ENCODE measurements at regions not wholly inside any gene's neighbourhood (a gene's known extent, or its start where the extent isn't known, plus 50 kb on each side); places are given as distances from the start of the nearest gene placed in this dataset.
A peak's percentile ranks its signal among the peaks of the same experiment; 100 is the strongest.
"Not testable (repeated sequence)": the region's sequence is repeated elsewhere in the genome, so short reads cannot be mapped to it uniquely, and the experiment has no call there.

GRCh38 chr9:19914044-19914443 is 125.2 kb upstream of the SLC24A2 start:
- DNase-seq (no peak), ATAC-seq (ENCODE audit: low read depth in 2 of 2) (no peak)
- Histone ChIP-seq H3K4me1 (ENCODE audit: control insufficient read depth, insufficient read depth, low read length, poor library complexity, severe bottlenecking) (no peaks in the 10 kb centered on the region), H3K9me3 (ENCODE audit: control insufficient read depth in 2 of 2, low read length in 2 of 2) (no peaks in the 10 kb centered on the region), H3K27ac (ENCODE audit: insufficient read depth, low read length, poor library complexity, severe bottlenecking) (no peak overlapping the region), H3K36me3 (ENCODE audit: control insufficient read depth, insufficient read depth, low read length) (no peaks in the 10 kb centered on the region), H3K27me3 (ENCODE audit: control insufficient read depth, insufficient read depth, low read length) (peaks cover 8% of the 10 kb centered on the region), H3K4me3 (ENCODE audit: low read depth, low read length) (no peak overlapping the region)
- Mint-ChIP-seq H3K27me3 (peaks cover 5% of the 10 kb centered on the region), H3K9me3 (peaks cover 0 to 2% (median 0%) of the 10 kb centered on the region in 7 donors), H3K4me1 (no peaks in the 10 kb centered on the region), H3K36me3 (no peaks in the 10 kb centered on the region), H3K4me3 (no peak overlapping the region), H3K27ac (no peak overlapping the region)

DNA sequence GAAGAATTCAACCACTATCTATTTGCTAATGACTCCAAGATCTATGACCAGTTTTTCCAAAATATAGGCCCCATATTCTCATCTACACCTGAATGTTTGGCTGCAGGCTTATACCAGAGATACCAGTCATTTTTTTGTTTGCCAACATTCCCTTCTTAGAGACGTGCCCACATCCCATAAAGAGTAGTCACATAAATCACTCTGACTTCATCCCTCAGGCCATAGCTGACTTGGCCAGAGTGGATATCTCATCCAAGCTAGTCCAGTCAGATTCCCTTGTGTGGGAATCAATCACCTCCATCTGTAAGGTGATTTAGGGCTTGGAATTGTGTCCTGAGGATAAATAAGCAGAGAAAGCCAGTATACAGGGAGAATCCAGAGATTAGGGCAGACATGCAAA is 124.3 kb upstream of the SLC24A2 start:
- Mint-ChIP-seq H3K4me1 (no peaks in the 10 kb centered on the region), H3K36me3 (no peaks in the 10 kb centered on the region), H3K9me3 (peaks cover 0 to 2% (median 0%) of the 10 kb centered on the region in 7 donors), H3K4me3 (no peak overlapping the region), H3K27me3 (peaks cover 5% of the 10 kb centered on the region), H3K27ac (no peak overlapping the region)
- no peaks in the 10 kb centered on the region for H3K9me3 ChIP-seq (ENCODE audit: control insufficient read depth in 2 of 2, low read length in 2 of 2)
- H3K4me1 ChIP-seq (ENCODE audit: control insufficient read depth, insufficient read depth, low read length, poor library complexity, severe bottlenecking) = no peaks in the 10 kb centered on the region
- no peak overlapping the region for H3K27ac ChIP-seq (ENCODE audit: insufficient read depth, low read length, poor library complexity, severe bottlenecking)
- H3K4me3 ChIP-seq (ENCODE audit: low read depth, low read length) = no peak overlapping the region
- peaks cover 4% of the 10 kb centered on the region for H3K27me3 ChIP-seq (ENCODE audit: control insufficient read depth, insufficient read depth, low read length)
- DNase-seq (no peak), ATAC-seq (ENCODE audit: low read depth in 2 of 2) (no peak)
- no peaks in the 10 kb centered on the region for H3K36me3 ChIP-seq (ENCODE audit: control insufficient read depth, insufficient read depth, low read length)

- Histone ChIP-seq H3K4me3 (ENCODE audit: low read depth, low read length) (no peak overlapping the region), H3K4me1 (ENCODE audit: control insufficient read depth, insufficient read depth, low read length, poor library complexity, severe bottlenecking) (no peaks in the 10 kb centered on the region), H3K9me3 (ENCODE audit: control insufficient read depth in 2 of 2, low read length in 2 of 2) (no peaks in the 10 kb centered on the region), H3K27ac (ENCODE audit: insufficient read depth, low read length, poor library complexity, severe bottlenecking) (no peak overlapping the region), H3K27me3 (ENCODE audit: control insufficient read depth, insufficient read depth, low read length) (no peaks in the 10 kb centered on the region), H3K36me3 (ENCODE audit: control insufficient read depth, insufficient read depth, low read length) (no peaks in the 10 kb centered on the region)
- Mint-ChIP-seq H3K4me3 (no peak overlapping the region), H3K27me3 (no peaks in the 10 kb centered on the region), H3K27ac (peak overlapping the region in 1 of 3 donors; percentile 30), H3K9me3 (peaks cover 0 to 3% (median 0%) of the 10 kb centered on the region in 7 donors), H3K36me3 (no peaks in the 10 kb centered on the region), H3K4me1 (no peaks in the 10 kb centered on the region)
- DNase-seq (no peak), ATAC-seq (ENCODE audit: low read depth in 2 of 2) (no peak)
These were observed 114.2 kb upstream of the SLC24A2 start for GRCh38 chr9:19903076-19903475.

DNA sequence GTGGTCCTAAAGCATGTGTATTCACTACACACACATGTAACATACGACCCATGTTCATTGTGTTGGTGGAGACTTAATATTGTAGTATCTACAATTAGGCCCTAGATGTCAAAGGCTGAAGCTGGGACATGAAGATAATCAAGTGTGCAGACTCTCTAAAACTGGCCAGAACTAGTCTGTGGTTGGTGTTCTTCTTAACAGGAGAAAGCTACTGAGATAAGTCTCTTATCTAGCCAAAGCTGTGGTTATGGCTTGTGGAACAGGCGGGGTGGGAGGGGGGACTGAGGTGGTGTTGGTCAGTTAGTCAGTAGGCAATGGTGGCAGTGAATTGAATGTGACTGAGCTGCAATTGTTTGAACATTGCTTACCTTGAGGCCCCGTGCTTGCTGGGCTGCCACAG is 112.7 kb upstream of the SLC24A2 start:
- Mint-ChIP-seq H3K36me3 (no peaks in the 10 kb centered on the region), H3K4me3 (no peak overlapping the region), H3K4me1 (no peaks in the 10 kb centered on the region), H3K27ac (no peak overlapping the region), H3K9me3 (peaks cover 0 to 3% (median 0%) of the 10 kb centered on the region in 7 donors), H3K27me3 (no peaks in the 10 kb centered on the region)
- Histone ChIP-seq H3K36me3 (ENCODE audit: control insufficient read depth, insufficient read depth, low read length) (no peaks in the 10 kb centered on the region), H3K4me3 (ENCODE audit: low read depth, low read length) (no peak overlapping the region), H3K27me3 (ENCODE audit: control insufficient read depth, insufficient read depth, low read length) (peaks cover under 1% of the 10 kb centered on the region), H3K4me1 (ENCODE audit: control insufficient read depth, insufficient read depth, low read length, poor library complexity, severe bottlenecking) (no peaks in the 10 kb centered on the region), H3K9me3 (ENCODE audit: control insufficient read depth in 2 of 2, low read length in 2 of 2) (no peaks in the 10 kb centered on the region), H3K27ac (ENCODE audit: insufficient read depth, low read length, poor library complexity, severe bottlenecking) (no peak overlapping the region)
- DNase-seq (no peak), ATAC-seq (ENCODE audit: low read depth in 2 of 2) (no peak)

GRCh38 chr9:19896161-19896560 is 107.3 kb upstream of the SLC24A2 start:
- H3K4me3 ChIP-seq (ENCODE audit: low read depth, low read length) = no peak overlapping the region
- no peaks in the 10 kb centered on the region for H3K4me1 ChIP-seq (ENCODE audit: control insufficient read depth, insufficient read depth, low read length, poor library complexity, severe bottlenecking)
- peaks cover 2% of the 10 kb centered on the region for H3K27me3 ChIP-seq (ENCODE audit: control insufficient read depth, insufficient read depth, low read length)
- no peak overlapping the region for H3K27ac ChIP-seq (ENCODE audit: insufficient read depth, low read length, poor library complexity, severe bottlenecking)
- no peaks in the 10 kb centered on the region for H3K9me3 ChIP-seq (ENCODE audit: control insufficient read depth in 2 of 2, low read length in 2 of 2)
- no peaks in the 10 kb centered on the region for H3K36me3 Mint-ChIP-seq
- no peak for ATAC-seq (ENCODE audit: low read depth in 2 of 2)
- H3K27me3 Mint-ChIP-seq = no peaks in the 10 kb centered on the region
- H3K4me3 Mint-ChIP-seq = no peak overlapping the region
- no peaks in the 10 kb centered on the region for H3K4me1 Mint-ChIP-seq
- H3K36me3 ChIP-seq (ENCODE audit: control insufficient read depth, insufficient read depth, low read length) = no peaks in the 10 kb centered on the region
- DNase-seq = no peak
- peaks cover 0 to 1% (median 0%) of the 10 kb centered on the region in 7 donors for H3K9me3 Mint-ChIP-seq
- no peak overlapping the region for H3K27ac Mint-ChIP-seq

GRCh38 chr9:19895578-19895977 is 106.7 kb upstream of the SLC24A2 start:
- not testable (repeated sequence) for H3K36me3 ChIP-seq (ENCODE audit: control insufficient read depth, insufficient read depth, low read length); DNase-seq; H3K9me3 Mint-ChIP-seq; H3K27ac Mint-ChIP-seq; H3K27me3 Mint-ChIP-seq; H3K4me1 Mint-ChIP-seq; H3K4me3 ChIP-seq (ENCODE audit: low read depth, low read length); H3K9me3 ChIP-seq (ENCODE audit: control insufficient read depth in 2 of 2, low read length in 2 of 2); H3K4me3 Mint-ChIP-seq; H3K27me3 ChIP-seq (ENCODE audit: control insufficient read depth, insufficient read depth, low read length); H3K27ac ChIP-seq (ENCODE audit: insufficient read depth, low read length, poor library complexity, severe bottlenecking); ATAC-seq (ENCODE audit: low read depth in 2 of 2); H3K4me1 ChIP-seq (ENCODE audit: control insufficient read depth, insufficient read depth, low read length, poor library complexity, severe bottlenecking); H3K36me3 Mint-ChIP-seq

DNA sequence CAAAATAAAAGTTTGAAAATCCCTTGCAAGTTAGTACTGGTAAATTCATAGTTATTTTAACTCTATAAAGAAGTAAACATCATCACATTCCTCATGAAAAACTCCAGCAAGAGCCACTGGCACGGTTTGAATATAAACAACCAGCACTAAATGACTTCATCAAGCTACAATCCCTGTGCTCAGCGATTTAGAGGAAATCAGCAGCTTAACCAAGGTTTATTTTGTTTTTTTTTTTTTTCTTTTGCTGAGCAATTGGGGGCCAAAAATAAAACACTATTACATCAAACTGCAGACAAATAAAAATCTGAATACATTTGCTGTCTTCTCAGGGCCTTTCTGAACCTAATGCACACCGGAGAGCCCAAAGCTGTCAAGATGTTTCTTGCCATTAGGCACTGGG is 106.2 kb upstream of the SLC24A2 start:
- Mint-ChIP-seq H3K9me3 (no peaks in the 10 kb centered on the region), H3K4me1 (no peaks in the 10 kb centered on the region), H3K27ac (no peak overlapping the region), H3K4me3 (no peak overlapping the region), H3K36me3 (no peaks in the 10 kb centered on the region), H3K27me3 (no peaks in the 10 kb centered on the region)
- H3K36me3 ChIP-seq (ENCODE audit: control insufficient read depth, insufficient read depth, low read length) = no peaks in the 10 kb centered on the region
- no peaks in the 10 kb centered on the region for H3K4me1 ChIP-seq (ENCODE audit: control insufficient read depth, insufficient read depth, low read length, poor library complexity, severe bottlenecking)
- H3K27ac ChIP-seq (ENCODE audit: insufficient read depth, low read length, poor library complexity, severe bottlenecking) = no peak overlapping the region
- no peak overlapping the region for H3K4me3 ChIP-seq (ENCODE audit: low read depth, low read length)
- H3K9me3 ChIP-seq (ENCODE audit: control insufficient read depth in 2 of 2, low read length in 2 of 2) = no peaks in the 10 kb centered on the region
- ATAC-seq (ENCODE audit: low read depth in 2 of 2) (no peak), DNase-seq (no peak)
- peaks cover 2% of the 10 kb centered on the region for H3K27me3 ChIP-seq (ENCODE audit: control insufficient read depth, insufficient read depth, low read length)

DNA sequence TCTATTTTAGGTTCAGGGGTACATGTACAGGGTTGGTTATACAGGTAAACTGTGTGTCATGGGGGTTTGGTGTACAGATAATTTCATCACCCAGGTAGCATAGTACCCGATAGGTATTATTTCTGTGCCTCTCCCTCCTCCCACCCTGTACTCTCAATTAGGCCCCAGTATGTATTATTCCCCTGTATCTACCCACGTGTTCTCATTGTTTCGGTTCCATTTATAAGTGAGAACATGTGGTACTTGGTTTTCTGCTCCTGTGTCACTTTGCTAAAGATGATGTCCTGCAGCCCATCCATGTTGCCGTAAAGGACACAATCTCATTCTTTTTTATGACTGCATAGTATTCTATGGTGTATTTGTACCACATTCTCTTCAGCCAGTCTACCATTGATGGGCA is 96.8 kb upstream of the SLC24A2 start:
- Mint-ChIP-seq H3K27ac (no peak overlapping the region), H3K9me3 (peaks cover 0 to 6% (median 0%) of the 10 kb centered on the region in 7 donors), H3K27me3 (peaks cover 11% of the 10 kb centered on the region), H3K36me3 (no peaks in the 10 kb centered on the region), H3K4me3 (no peak overlapping the region), H3K4me1 (no peaks in the 10 kb centered on the region)
- Histone ChIP-seq H3K27me3 (ENCODE audit: control insufficient read depth, insufficient read depth, low read length) (no peaks in the 10 kb centered on the region), H3K4me1 (ENCODE audit: control insufficient read depth, insufficient read depth, low read length, poor library complexity, severe bottlenecking) (no peaks in the 10 kb centered on the region), H3K9me3 (ENCODE audit: control insufficient read depth in 2 of 2, low read length in 2 of 2) (no peaks in the 10 kb centered on the region), H3K36me3 (ENCODE audit: control insufficient read depth, insufficient read depth, low read length) (no peaks in the 10 kb centered on the region), H3K4me3 (ENCODE audit: low read depth, low read length) (no peak overlapping the region), H3K27ac (ENCODE audit: insufficient read depth, low read length, poor library complexity, severe bottlenecking) (no peak overlapping the region)
- no peak for ATAC-seq (ENCODE audit: low read depth in 2 of 2)
- DNase-seq = no peak
